GM18858 (cell line): ENCODE measurements at regions not wholly inside any gene's neighbourhood (a gene's known extent, or its start where the extent isn't known, plus 50 kb on each side); places are given as distances from the start of the nearest gene placed in this dataset.

Experiments used
- ATAC-seq: cut with Tn5 transposase; IDR thresholded peaks from one replicate; pipeline ENCODE4 v1.9.1; 2021; ENCODE audit not compliant: unreplicated experiment

DNA sequence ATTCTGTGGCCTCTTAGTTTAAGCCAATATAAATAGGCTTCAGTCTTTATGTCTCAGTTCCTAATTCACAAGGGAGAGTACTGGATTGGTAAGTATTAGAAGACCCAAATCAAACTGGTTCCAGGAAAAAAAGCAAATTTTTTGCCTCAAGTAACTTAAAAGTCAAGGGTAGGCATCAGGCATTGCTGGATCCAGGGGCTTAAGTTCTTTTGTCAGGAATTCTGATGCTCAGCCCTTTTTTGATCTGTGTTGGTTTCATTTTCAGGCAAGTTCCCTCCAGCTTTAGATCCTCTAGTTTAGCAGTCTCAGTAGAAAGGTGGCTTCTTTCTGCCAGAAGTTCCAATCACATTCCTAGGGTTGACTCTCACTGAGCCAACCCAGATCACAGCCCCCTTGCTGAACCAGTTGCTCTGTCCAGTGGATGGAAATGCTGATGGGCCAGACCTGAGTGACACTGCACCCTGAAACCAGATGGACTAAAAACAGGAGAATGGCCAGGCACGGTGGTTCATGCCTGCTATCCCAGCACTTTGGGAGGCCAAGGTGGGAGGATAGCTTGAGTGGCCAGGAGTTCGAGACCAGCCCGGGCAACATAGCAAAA is 253.5 kb downstream of the SHQ1 start:
- no peak for ATAC-seq

DNA sequence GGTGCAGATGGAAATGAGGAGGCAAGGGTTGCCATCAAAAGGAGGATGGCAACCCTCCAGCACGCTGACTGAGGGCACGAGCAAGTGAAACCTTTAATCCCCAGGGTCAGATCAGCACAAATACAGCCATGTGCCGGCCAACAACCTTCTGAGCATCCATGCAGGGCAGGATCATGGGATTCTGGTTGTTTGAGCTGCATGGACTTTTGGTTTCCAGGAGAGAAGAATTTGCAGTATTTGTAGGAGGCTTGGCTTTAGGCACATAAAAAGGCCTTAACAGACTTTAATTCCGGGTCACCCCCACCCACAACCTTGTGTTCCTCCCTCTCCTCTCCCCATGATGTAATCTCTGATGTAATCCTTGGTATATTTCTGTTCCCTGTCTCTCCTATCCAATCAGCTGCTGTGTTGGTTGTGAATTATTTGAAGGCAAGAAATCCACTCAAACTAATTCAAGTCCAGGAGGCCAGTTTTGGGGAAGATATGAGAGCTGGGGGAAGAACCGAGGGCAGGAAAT is 254.3 kb downstream of the SHQ1 start:
- no peak for ATAC-seq

DNA sequence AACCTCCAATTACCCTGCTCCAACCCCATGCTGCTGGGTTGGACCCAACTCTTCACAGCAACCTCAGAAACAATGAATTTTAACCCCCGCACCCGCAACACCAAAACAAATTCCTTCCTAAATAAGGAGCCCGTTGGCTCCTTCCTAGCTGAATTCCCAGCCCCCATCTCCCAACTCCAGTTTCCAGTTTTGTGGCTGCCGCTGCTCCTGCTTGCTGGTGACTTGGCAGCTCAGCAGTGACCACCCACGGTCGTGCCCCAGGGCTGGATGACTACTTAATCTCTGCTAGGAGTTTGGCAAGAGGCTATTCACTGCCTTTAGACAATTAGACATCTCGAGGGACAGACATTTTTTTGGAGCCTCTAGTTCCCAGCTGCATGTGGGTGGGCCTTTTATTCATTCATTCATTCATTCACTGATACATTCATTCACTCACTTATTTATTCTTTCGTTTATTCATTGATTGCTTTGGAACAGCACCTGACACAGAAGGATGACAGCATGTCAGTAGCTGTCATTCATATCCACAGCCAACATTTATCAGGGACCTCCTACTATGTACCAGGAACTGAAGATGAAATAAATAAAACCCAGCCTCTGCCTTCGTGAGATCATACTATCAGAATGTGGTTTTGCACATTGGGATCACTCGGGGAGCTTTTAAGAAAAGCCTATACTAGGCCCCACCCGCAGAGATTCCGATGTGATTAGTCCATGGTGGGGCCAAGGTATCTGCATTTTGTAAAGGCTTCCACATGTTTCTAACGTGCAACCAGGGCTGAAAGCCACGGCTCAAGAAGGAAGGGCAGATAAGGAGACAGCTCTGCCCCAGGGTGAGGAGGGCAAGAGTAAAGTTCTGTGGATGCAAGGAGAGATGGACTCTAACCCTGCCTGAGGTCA is 256.5 kb downstream of the SHQ1 start:
- ATAC-seq = no peak

DNA sequence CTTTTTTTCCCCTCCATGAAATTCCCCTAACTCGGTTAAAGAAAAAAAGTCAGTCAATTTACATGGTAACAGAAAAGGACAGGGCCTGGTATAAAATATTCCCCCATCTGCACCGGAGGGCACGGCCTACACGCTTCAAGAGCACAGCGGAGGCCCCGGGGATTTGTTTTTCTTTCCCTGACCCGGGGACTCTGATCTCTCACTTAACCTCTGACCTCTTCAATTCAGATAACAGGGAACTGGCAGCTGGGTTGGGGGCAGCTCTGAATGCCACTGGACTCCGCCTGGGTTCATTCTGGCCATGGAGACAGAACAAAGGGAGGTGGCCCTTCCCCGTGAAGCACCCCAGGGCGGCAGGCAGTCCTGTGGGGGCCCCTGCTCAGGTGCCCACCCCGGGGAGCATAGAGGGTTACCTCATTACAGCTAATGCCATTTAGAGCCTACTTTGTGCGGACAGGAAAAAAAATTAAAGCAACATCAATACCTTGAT is 257.5 kb downstream of the SHQ1 start:
- ATAC-seq = no peak

DNA sequence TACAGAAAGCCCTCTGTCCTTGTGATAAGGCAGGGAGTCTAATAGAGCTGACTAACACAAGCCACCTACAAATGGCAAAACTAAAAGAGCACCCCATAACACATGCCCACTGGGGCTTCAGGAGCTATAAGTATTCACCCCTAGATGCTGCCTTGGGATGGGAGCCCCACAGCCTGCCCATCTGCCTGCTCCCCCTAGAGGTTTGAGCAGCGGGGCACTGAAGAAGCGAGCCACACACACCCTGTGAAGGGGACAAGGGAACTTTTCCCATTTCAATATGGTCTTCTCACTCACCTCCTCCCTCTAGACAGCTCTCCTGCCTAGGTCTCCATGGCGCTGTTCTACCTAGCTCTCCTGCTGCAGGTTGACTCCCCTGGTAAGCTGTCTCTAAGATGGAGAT is 261.0 kb downstream of the SHQ1 start:
- no peak for ATAC-seq

DNA sequence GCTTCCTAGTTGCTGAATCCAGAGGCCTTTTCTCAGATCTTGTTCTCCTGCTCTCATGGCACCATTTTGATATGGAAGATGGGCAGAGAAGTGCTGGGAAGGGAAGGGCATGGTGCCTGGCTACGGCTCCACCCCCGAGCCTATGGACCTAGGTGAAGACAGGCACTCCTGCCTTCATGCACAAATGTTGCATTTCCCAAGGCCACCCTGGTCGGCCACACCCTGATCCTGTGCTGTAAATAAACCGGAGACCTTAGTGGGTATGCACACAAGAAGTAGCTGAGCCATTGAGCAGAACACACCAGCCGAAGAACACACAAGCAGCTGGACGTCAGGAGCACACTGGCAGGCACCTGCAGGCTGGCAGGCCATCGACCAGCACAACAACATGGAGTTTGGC is 261.6 kb downstream of the SHQ1 start:
- ATAC-seq = no peak

DNA sequence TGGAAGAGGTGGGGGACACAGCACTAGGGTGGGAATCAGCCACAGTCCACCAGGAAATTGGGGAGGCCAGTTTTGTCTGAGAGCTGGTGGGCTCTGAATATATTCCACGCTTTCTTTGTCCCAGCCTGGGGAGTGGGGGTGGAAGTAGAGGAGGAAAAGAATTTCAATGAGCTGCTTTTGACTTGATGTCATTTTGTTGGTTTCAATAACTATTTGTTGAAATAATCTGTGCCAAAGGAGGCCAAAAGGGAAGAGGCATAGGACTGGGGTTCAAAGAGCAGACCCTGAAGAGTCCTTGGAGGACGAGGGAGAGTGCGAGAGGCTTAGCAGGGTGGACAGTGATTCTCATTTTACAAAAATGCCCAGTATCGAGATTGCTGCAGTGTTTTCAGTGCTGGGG is 262.3 kb downstream of the SHQ1 start:
- ATAC-seq = no peak

DNA sequence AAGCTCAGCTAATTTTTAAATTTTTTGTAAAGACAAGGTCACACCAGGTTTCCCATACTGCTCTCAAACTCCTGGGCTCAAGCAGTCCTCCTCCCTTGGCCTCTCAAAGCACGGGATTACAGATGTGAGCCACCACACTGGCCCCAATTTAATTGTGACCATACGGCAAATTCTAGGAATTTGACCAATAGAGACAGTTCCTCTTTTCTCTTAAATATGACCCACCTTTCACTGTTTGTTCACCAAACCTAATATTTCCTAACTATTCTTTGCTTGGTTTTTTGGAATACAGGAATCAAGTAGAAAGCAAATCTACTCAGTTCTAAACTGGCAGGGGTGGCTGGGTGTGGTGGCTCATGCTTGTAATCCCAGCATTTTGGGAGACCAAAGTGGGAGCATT is 264.0 kb downstream of the SHQ1 start:
- no peak for ATAC-seq

DNA sequence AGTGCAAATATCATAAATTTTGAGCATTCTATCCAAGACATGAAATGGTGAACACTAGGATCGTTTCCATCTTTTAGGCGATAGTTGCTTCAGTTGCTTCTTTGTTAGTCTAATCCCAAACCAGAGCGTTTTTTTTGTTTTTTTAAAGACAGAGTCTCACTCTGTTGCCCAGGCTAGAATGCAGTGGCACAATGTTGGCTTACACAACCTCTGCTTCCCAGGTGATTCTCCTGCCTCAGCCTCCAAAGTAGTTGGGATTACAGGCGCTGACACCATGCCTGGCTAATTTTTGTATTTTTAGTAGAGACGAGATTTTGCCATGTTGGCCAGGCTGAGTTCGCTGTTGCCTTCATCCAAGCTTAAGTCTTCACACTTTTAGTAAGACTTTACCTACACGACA is 265.3 kb downstream of the SHQ1 start:
- ATAC-seq = no peak

DNA sequence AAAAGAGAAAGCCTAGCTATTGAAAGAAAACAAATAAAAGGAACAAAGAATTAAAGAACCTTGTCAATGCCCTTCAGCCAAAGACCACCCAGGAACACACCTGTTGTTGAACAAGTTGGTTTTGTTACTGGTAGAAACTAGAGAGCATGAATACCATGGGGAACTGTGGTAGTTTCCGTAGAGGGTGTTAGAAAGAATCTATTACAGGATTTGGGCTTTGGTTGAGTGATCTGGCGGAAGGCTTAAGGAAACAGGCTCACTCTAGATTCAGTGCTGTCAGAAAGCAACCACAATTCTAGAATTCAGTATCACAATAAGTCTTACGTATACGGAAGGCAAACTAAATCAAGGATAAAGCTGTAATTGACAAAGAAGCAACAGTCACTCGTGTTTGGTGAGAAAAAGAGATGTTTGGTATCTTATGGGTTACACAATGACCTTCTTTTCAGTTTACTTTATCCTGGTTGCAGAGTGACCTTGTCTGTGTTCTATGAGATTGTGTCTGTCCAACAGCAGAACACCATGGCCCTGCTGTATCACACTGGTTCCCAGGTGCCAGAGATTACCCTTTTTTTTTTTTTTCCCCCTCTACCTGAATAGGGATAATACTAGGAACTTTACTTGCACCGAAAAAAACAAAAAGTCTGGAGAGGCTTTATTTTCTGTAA is 265.9 kb downstream of the SHQ1 start:
- peak; percentile 98 for ATAC-seq

DNA sequence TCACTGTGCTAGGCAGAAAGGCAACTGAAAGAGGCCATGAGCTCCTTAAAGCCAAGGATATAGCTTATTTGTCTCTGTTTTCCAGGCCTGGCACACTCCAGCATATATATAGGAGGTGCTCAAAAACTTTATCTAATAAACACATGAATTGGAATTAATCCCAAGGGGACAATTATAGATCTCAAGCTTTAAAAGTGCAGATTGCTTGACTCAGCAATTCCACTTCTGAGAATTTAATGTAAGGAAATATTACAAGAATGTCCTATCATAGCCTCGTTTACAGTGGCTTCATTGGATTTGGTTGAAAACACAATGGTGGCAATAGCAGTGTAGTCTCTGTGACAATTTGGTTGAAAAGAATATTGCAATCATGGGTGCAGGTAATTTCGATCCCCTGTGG is 267.3 kb downstream of the SHQ1 start:
- ATAC-seq = no peak

DNA sequence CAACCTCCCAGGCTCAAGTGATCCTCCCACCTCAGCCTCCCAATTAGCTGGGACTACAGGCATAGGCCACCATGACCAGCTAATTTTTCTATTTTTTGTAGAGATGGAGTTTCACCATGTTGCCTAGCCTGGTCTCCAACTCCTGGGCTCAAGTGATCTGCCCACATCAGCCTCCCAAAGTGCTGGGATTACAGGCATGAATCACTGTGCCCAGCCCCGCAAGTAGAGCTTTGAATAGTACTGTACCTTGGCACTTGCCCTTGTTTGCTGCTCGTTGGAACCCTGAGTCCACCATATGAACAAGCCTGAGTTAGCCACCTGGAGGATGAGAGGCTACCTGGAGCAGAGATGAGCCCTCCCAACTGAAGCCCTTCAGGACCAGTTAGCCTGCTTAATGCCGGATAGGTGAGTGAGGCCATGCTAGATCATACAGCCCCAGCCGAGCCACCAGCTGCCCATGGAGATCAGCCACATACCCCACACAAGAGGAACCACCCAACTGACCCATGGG is 267.9 kb downstream of the SHQ1 start:
- no peak for ATAC-seq

DNA sequence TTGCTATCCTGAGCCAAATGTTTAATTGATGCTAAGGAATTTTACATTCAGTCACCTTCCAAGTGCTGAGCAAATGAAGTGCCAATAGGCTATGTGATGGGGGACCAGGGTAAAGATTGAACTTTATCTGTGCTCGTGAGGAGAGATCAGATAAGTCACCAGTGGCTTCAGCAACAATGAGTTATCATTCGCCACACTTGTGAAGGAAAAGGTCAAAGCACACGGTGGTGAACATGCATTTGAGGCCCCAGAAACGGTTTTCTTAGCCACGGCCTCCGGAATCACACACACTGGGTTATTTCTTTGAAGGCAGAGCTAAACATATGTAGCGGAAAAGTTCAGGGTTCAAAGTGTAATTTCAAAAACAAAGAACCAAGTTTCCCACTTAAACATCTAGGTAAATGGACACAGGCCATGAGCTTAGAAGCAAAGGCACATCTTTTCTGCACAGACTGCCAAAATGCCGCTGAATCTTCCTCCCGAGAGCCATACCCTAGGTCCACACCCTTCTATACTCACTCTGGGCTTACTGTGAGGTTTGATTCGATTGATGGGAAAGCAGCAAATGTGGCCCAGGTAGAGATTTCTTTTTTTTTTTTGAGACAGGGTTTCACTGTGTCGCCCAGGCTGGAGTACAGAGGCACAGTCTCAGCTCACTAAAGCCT is 268.5 kb downstream of the SHQ1 start:
- ATAC-seq = no peak

DNA sequence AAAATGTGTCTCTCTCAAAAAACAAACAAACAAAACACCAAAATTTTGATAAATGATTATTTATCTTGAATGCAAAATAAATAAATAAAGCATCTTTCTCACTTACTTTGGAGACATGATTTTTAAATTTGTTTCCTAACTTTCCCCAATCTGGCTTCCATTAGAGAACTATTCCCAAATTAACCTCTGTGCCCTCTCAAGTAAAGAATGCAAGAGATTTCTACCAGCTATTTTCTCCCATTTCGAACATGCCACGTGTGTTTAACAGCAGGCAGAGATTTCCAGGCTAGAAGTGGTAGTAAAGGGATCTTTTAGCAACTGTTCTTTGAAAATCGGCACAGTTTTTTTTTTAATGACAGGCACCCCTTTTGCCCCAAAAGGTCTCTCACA is 269.1 kb downstream of the SHQ1 start:
- no peak for ATAC-seq

DNA sequence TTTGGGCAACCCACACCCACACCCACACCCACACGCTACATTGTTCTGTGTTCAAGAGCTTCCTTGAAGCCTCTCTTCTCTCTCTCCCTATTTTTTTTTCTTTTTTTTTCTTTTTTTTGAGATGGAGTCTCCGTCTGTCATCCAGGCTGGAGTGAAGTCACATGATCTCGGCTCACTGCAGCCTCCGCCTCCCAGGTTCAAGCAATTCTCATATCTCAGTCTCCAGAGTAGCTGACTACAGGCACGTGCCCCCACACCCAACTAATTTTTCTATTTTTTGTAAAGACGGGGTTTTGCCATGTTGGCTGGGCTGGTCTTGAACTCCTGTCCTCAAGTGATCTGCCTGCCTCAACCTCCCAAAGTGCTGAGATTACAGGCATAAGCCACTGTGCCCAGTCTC is 271.1 kb downstream of the SHQ1 start:
- ATAC-seq = no peak

DNA sequence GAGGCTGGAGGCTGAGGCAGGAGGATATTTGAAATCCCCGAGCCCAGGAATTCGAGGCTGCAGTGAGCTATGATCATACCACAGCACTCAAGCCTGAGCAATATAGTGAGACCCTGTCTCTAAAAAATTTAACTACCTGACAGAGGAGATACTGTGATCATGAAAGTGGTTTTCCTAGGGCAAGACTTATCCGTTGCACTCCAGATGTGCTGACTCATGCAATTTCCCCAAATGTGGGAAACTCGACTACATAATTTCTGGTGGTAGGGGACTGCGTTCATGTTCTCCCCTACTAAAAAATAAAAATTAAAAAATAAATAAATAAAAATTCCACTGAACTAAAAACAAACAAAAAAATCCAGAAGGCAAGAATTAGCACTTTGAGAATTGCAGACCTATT is 271.7 kb downstream of the SHQ1 start:
- ATAC-seq = no peak

DNA sequence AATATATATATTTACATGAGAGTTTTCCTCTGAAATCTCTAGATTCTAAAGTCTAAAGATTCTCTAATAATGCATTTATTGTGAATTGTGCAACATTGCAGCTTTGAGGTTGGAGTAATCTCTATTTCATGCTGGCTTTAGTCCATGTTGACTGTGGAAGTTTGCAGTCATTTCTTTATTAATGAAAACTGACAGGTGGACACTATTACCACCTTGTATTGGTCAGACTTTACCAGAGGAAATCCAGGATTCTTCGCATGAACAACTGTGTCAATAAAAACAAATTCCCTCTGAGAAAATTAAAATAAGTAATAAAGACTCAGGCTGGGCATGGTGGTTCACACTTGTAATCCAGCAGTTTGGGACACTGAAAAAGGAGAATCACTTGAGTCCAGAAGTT is 274.1 kb downstream of the SHQ1 start:
- ATAC-seq = no peak

DNA sequence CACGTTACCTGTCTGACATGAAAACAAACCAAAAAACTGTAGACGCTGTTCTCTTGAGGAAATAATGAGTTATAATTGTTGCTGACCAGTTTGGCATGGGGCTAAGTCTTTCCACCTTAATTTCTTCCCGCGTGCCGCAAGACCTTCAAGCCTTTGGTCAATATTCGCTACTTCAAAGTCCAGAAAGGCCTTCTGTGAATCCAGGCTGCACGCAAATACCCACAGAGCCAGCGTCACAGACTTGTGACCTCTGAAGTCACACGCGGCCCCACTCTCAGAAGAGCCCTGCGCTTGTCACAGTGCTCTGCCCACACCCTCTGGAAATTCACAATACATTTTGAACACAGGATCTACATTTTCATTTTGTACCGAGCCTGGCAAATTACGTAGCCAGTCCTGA is 275.2 kb downstream of the SHQ1 start:
- no peak for ATAC-seq

DNA sequence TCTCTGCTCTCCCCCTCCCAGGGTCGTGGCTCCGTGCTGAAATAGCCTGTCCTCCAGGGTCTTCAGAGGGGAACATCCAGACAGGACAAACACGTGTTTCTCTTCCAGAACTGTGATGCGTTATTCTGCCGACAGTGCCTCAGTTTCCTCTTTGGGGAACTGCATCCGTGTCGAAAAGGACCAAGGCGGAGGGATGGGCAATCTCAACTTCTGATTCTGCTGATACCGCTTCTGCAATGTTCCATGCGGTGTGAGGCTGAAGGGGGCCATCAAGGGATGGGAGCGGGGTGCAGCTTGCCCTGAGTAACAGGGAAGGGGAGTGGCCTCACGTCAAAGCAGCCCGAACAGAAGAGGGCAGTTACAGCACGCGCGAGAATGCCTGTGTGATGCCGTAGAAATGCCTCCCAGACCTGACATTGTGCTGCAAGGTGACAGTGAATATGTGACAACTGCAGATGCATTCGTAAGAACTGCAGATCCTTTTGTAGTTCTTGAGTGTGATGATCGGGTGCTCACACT is 275.7 kb downstream of the SHQ1 start:
- no peak for ATAC-seq

DNA sequence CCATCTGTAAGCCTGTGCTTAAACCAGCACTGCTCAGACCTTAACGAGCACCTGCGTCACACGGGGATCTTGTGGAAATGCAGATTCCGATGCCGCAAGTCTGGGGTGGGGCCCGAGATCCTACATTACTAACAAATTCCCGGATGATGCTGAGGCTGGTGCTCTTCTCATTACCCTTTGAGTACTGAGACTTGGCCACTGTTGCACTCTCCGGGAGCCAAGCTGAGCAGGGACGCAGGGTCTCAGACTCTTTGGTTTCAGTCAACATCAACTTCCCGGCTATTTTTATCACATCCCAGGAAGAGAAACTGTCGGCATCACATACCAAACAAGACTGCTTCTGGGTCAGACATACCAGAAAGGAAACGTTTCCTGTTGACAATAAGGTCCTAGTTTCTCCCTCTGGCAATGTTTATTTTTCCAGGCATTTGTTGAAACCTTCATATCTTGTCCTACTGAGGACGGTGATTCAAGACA is 276.6 kb downstream of the SHQ1 start:
- no peak for ATAC-seq

DNA sequence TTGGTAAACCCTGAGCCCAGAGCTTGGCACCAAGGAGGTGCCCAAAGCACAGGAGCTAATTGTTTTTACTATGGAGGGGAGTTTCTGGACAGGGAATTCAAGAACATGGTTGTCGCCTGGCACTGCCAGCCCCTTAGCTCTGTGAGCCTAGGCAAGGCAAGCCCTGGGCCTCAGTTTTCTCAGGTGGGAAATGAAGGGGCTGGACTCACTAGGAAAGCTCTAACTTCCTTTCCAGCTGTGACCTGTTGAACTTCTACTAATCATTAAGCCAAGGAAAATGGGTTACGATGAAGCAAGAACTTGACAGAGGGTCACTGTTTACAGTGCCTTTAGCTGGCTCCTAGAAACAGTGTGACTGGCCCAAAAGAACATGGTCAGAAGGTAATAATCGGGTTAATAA is 277.2 kb downstream of the SHQ1 start:
- ATAC-seq = no peak
